A673 (cell line): ENCODE measurements at regions not wholly inside any gene's neighbourhood (a gene's known extent, or its start where the extent isn't known, plus 50 kb on each side); places are given as distances from the start of the nearest gene placed in this dataset.

Experiments
- BruUV-seq: library from RNA; stranded (reverse); fragments of 400-500 nt; replicated peaks from 2 replicates; lab custom pipeline; 2021; lab: Mats Ljungman, UMichigan
- CTCF ChIA-PET: fragments of 300-600 bp; sonication (Branson Sonifier 250); formaldehyde crosslinking; loops from one replicate; lab custom pipeline; 2022; ENCODE audit warnings: antibody characterized with exemption; lab: Charles Lee
- POLR2A ChIA-PET: fragments of 300-600 bp; sonication (Branson Sonifier 250); formaldehyde crosslinking; loops from one replicate; lab custom pipeline; 2022; ENCODE audit warnings: antibody characterized with exemption; ENCODE audit not compliant: low non-redundant PET; lab: Charles Lee
- DNase-seq: peaks from one replicate; pipeline ENCODE4 v3.0.0-alpha.2; 2015; ENCODE audit warnings: low spot score
- H3K27ac ChIP-seq: fragments of 200-600 bp; sonication (generic); 2 replicates; pipeline ENCODE4 v1.5.1; 2016; ENCODE audit warnings: mixed run types, low read depth, mild to moderate bottlenecking, mixed read lengths, antibody characterized with exemption, low read length; ENCODE audit not compliant: poor library complexity, severe bottlenecking
- H3K27me3 ChIP-seq: fragments of 200-600 bp; sonication (generic); replicated peaks from 2 replicates; pipeline ENCODE4 v1.6.1; 2017; ENCODE audit warnings: mixed run types, low read depth, mild to moderate bottlenecking, mixed read lengths, antibody characterized with exemption, low read length; ENCODE audit not compliant: insufficient read depth, poor library complexity
- H3K36me3 ChIP-seq: fragments of 200-600 bp; sonication (generic); 2 replicates; pipeline ENCODE4 v1.6.1; 2016; ENCODE audit warnings: mixed run types, mild to moderate bottlenecking, mixed read lengths, antibody characterized with exemption, low read length; ENCODE audit not compliant: insufficient read depth, poor library complexity, severe bottlenecking
- H3K4me1 ChIP-seq: fragments of 200-600 bp; sonication (generic); 2 replicates; pipeline ENCODE4 v1.6.1; 2017; ENCODE audit warnings: mixed run types, mild to moderate bottlenecking, mixed read lengths, antibody characterized with exemption, low read length; ENCODE audit not compliant: insufficient read depth, poor library complexity, severe bottlenecking
- H3K4me3 ChIP-seq: fragments of 200-600 bp; sonication (generic); 2 replicates; pipeline ENCODE4 v1.5.1; 2016; ENCODE audit warnings: low read depth, mixed run types, mild to moderate bottlenecking, mixed read lengths, low read length; ENCODE audit not compliant: poor library complexity, severe bottlenecking
- H3K9me3 ChIP-seq: fragments of 200-600 bp; sonication (generic); 2 replicates; pipeline ENCODE4 v1.6.1; 2016; ENCODE audit warnings: mixed run types, low read depth, mild to moderate bottlenecking, mixed read lengths, antibody characterized with exemption, low read length; ENCODE audit not compliant: poor library complexity, severe bottlenecking
- CTCF ChIP-seq: fragments of 300-800, 200-600 bp; sonication (generic); conservative IDR thresholded peaks from 2 replicates; pipeline ENCODE4 v1.5.1; 2017; ENCODE audit warnings: low read depth, mild to moderate bottlenecking, antibody characterized with exemption, low read length, moderate library complexity, mixed read lengths
- EZH2 ChIP-seq: fragments of 200-600 bp; sonication (generic); IDR thresholded peaks from 2 replicates; pipeline ENCODE4 v1.6.1; 2017; ENCODE audit warnings: borderline replicate concordance, low read depth, mild to moderate bottlenecking, mixed read lengths, antibody characterized with exemption, low read length; ENCODE audit not compliant: poor library complexity, severe bottlenecking
- intact Hi-C: fragments of 100-400 bp; cut with micrococcal nuclease; formaldehyde crosslinking; loops from one replicate; pipeline ENCODE4 v1.10.0; 2022; ENCODE audit not compliant: unreplicated experiment

GRCh38 chr17:15000661-15001060, 264.5 kb downstream of the PMP22 start:
- intact Hi-C loops: no loop called here
- ChIA-PET POLR2A (no interaction called here), CTCF (no interaction called here)
- Histone ChIP-seq H3K27ac (no peak overlapping the region), H3K4me3 (no peak overlapping the region), H3K36me3 (no peaks in the 10 kb centered on the region), H3K9me3 (peaks cover 3% of the 10 kb centered on the region), H3K4me1 (no peaks in the 10 kb centered on the region), H3K27me3 (no peaks in the 10 kb centered on the region)
- no TSS peak for BruUV-seq
- no peak for TF ChIP-seq CTCF
- TF ChIP-seq EZH2: no peak
- no peak for DNase-seq

GRCh38 chr17:14997290-14997689, 267.8 kb downstream of the PMP22 start:
- no peak for DNase-seq
- intact Hi-C loops: no loop called here
- POLR2A ChIA-PET: no interaction called here
- no peaks in the 10 kb centered on the region for H3K4me1 ChIP-seq
- TF ChIP-seq CTCF (no peak), EZH2 (no peak)
- H3K27me3 ChIP-seq: no peaks in the 10 kb centered on the region
- no peak overlapping the region for H3K27ac ChIP-seq
- no TSS peak for BruUV-seq
- peaks cover 3% of the 10 kb centered on the region for H3K9me3 ChIP-seq
- CTCF ChIA-PET: no interaction called here
- H3K36me3 ChIP-seq: no peaks in the 10 kb centered on the region
- no peak overlapping the region for H3K4me3 ChIP-seq

- Histone ChIP-seq H3K4me1 (no peaks in the 10 kb centered on the region), H3K27ac (no peak overlapping the region), H3K4me3 (no peak overlapping the region), H3K36me3 (no peaks in the 10 kb centered on the region), H3K9me3 (peaks cover 6% of the 10 kb centered on the region), H3K27me3 (no peaks in the 10 kb centered on the region)
- DNase-seq: no peak
- no peak for TF ChIP-seq EZH2
- TF ChIP-seq CTCF: no peak
- intact Hi-C loops: no loop called here
- BruUV-seq: no TSS peak
- ChIA-PET POLR2A (no interaction called here), CTCF (no interaction called here)
These were observed 279.0 kb downstream of the PMP22 start for GRCh38 chr17:14986127-14986526.
